GM19455 (cell line): ENCODE measurements at regions not wholly inside any gene's neighbourhood (a gene's known extent, or its start where the extent isn't known, plus 50 kb on each side); places are given as distances from the start of the nearest gene placed in this dataset.

Experiments used
- ATAC-seq: cut with Tn5 transposase; IDR thresholded peaks from one replicate; pipeline ENCODE4 v1.9.1; 2021; ENCODE audit not compliant: unreplicated experiment

- ATAC-seq: no peak
Measured at GRCh38 chr6:82017288-82017687, 230.3 kb downstream of the IBTK start.

- no peak for ATAC-seq
Measured at GRCh38 chr6:82015526-82015925, 232.0 kb downstream of the IBTK start.

GRCh38 chr6:82015043-82015442, 232.5 kb downstream of the IBTK start:
- no peak for ATAC-seq

- ATAC-seq: no peak
Measured at GRCh38 chr6:82013561-82014530, 233.7 kb downstream of the IBTK start.

GRCh38 chr6:82006027-82006738, 241.4 kb downstream of the IBTK start:
- ATAC-seq: no peak

GRCh38 chr6:82000551-82000950, 247.0 kb downstream of the IBTK start:
- no peak for ATAC-seq

GRCh38 chr6:81999826-82000225, 247.3 kb upstream of the TENT5A start:
- no peak for ATAC-seq

- ATAC-seq: no peak
Measured at GRCh38 chr6:81999270-81999669, 246.8 kb upstream of the TENT5A start.

GRCh38 chr6:81998432-81998831, 246.0 kb upstream of the TENT5A start:
- no peak for ATAC-seq

- peak; percentile 52 for ATAC-seq
Measured at GRCh38 chr6:81997090-81997926, 244.8 kb upstream of the TENT5A start.

GRCh38 chr6:81996414-81996813, 243.9 kb upstream of the TENT5A start:
- peak; percentile 60 for ATAC-seq

- ATAC-seq: no peak
Measured at GRCh38 chr6:81995548-81996289, 243.2 kb upstream of the TENT5A start.

GRCh38 chr6:81988871-81989270, 236.4 kb upstream of the TENT5A start:
- ATAC-seq: no peak

- ATAC-seq: no peak
Measured at GRCh38 chr6:81988446-81988845, 236.0 kb upstream of the TENT5A start.

GRCh38 chr6:81987293-81987692, 234.8 kb upstream of the TENT5A start:
- no peak for ATAC-seq

GRCh38 chr6:81985191-81985590, 232.7 kb upstream of the TENT5A start:
- ATAC-seq: no peak

- ATAC-seq: no peak
Measured at GRCh38 chr6:81984599-81984998, 232.1 kb upstream of the TENT5A start.

- no peak for ATAC-seq
Measured at GRCh38 chr6:81981812-81982211, 229.3 kb upstream of the TENT5A start.

GRCh38 chr6:81979767-81980166, 227.3 kb upstream of the TENT5A start:
- ATAC-seq: no peak

GRCh38 chr6:81979329-81979728, 226.8 kb upstream of the TENT5A start:
- no peak for ATAC-seq

- no peak for ATAC-seq
Measured at GRCh38 chr6:81978230-81978629, 225.7 kb upstream of the TENT5A start.
